ENCODE measurements at regions not wholly inside any gene's neighbourhood (a gene's known extent, or its start where the extent isn't known, plus 50 kb on each side); places are given as distances from the start of the nearest gene placed in this dataset.

GRCh38 chr14:97350894-97351731 lies 553.9 kb downstream of the VRK1 start:
- TF ChIP-seq, protein P1, sequence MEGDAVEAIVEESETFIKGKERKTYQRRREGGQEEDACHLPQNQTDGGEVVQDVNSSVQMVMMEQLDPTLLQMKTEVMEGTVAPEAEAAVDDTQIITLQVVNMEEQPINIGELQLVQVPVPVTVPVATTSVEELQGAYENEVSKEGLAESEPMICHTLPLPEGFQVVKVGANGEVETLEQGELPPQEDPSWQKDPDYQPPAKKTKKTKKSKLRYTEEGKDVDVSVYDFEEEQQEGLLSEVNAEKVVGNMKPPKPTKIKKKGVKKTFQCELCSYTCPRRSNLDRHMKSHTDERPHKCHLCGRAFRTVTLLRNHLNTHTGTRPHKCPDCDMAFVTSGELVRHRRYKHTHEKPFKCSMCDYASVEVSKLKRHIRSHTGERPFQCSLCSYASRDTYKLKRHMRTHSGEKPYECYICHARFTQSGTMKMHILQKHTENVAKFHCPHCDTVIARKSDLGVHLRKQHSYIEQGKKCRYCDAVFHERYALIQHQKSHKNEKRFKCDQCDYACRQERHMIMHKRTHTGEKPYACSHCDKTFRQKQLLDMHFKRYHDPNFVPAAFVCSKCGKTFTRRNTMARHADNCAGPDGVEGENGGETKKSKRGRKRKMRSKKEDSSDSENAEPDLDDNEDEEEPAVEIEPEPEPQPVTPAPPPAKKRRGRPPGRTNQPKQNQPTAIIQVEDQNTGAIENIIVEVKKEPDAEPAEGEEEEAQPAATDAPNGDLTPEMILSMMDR (conservative IDR thresholded peaks at IDR 0.05; ENCODE audit: low read depth, low read length), result no peak
- no peak overlapping the region for H3K4me3 ChIP-seq (ENCODE audit: low read depth, low read length)
- DNase-seq (ENCODE audit: low read depth), result no peak

DNA sequence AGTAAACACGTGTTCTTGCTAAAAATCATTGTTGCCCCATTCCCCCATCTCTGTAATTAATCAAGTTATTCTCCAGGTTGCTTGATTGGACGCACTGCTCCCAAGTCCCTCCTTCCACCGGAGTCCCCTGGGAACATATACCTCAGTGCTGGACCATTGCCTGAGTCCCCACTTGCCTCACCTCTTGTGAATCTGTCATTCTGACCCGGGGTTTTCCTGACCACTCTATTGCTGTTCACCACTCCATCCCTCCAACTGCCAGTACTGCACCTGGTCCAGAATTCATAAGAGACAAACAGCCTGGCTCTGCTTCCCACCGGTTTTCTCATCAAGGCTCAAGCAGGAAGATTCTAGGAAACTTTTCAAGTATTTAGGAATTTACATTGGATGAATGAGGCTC lies 555.9 kb downstream of the VRK1 start:
- TF ChIP-seq, protein P1 (conservative IDR thresholded peaks at IDR 0.05; ENCODE audit: low read depth, low read length), result no peak
- DNase-seq (ENCODE audit: low read depth), result no peak
- H3K4me3 ChIP-seq (ENCODE audit: low read depth, low read length), result no peak overlapping the region

GRCh38 chr14:97354119-97354722 lies 557.0 kb downstream of the VRK1 start:
- DNase-seq (ENCODE audit: low read depth), result no peak
- H3K4me3 ChIP-seq (ENCODE audit: low read depth, low read length), result no peak overlapping the region
- TF ChIP-seq, protein P1 (conservative IDR thresholded peaks at IDR 0.05; ENCODE audit: low read depth, low read length), result no peak

- H3K4me3 ChIP-seq (ENCODE audit: low read depth, low read length), result no peak overlapping the region
- TF ChIP-seq, protein P1 (conservative IDR thresholded peaks at IDR 0.05; ENCODE audit: low read depth, low read length), result no peak
- DNase-seq (ENCODE audit: low read depth), result no peak
Observed at GRCh38 chr14:97359341-97359740, 562.2 kb downstream of the VRK1 start.

- H3K4me3 ChIP-seq (ENCODE audit: low read depth, low read length), result no peak overlapping the region
- TF ChIP-seq, protein P1 (conservative IDR thresholded peaks at IDR 0.05; ENCODE audit: low read depth, low read length), result no peak
- DNase-seq (ENCODE audit: low read depth), result no peak
Observed at GRCh38 chr14:97361181-97361580, 564.0 kb downstream of the VRK1 start.

- no peak overlapping the region for H3K4me3 ChIP-seq (ENCODE audit: low read depth, low read length)
- TF ChIP-seq, protein P1 (conservative IDR thresholded peaks at IDR 0.05; ENCODE audit: low read depth, low read length), result no peak
- DNase-seq (ENCODE audit: low read depth), result no peak
Observed at GRCh38 chr14:97361958-97362357, 564.8 kb downstream of the VRK1 start.

All from epithelial cell of proximal tubule (primary cell).